Right lobe of liver (tissue), 6 donors: ENCODE measurements at regions not wholly inside any gene's neighbourhood (a gene's known extent, or its start where the extent isn't known, plus 50 kb on each side); places are given as distances from the start of the nearest gene placed in this dataset.
A peak's percentile ranks its signal among the peaks of the same experiment; 100 is the strongest.

Source experiments
- ATAC-seq, 4 donors: fragments of 200-7000 bp; cut with Tn5 transposase; one replicate each; pipeline ENCODE4 v1.9.1; 2020; ENCODE audit warnings: mild to moderate bottlenecking in 4 of 4, moderate library complexity in 4 of 4
- DNase-seq, 3 donors: peaks; one replicate each; pipeline ENCODE4 v3.0.0-alpha.2; 2020
- H3K27ac ChIP-seq, 3 donors: fragments of 200-600 bp; one replicate each; pipeline ENCODE4 v1.8.0; 2022
- H3K27me3 ChIP-seq, 2 donors: fragments of 200-600 bp; one replicate each; pipeline ENCODE4 v1.8.0; 2022
- H3K36me3 ChIP-seq, 4 donors: fragments of 200-600 bp; sonication (generic) in 1 of 4; one replicate each; pipeline versions ENCODE4 v1.5.1 to v1.8.0; 2017 to 2022; ENCODE audit warnings: control low read depth in 1 of 4
- H3K4me1 ChIP-seq, 4 donors: fragments of 200-600 bp; sonication (generic) in 1 of 4; one replicate each; pipeline versions ENCODE4 v1.5.1 to v1.8.0; 2017 to 2022; ENCODE audit warnings: control low read depth in 1 of 4
- H3K4me3 ChIP-seq, 3 donors: fragments of 200-600 bp; one replicate each; pipeline ENCODE4 v1.8.0; 2022
- H3K9me3 ChIP-seq, 4 donors: fragments of 200-600 bp; sonication (generic) in 1 of 4; one replicate each; pipeline versions ENCODE4 v1.5.1 to v1.8.0; 2017 to 2022; ENCODE audit warnings: control low read depth in 1 of 4
- CTCF ChIP-seq, 4 donors: fragments of 200-600 bp in 3 of 4; fragments of 450-650 bp in 1 of 4; IDR thresholded peaks; one replicate each; pipeline versions ENCODE4 v1.5.1 to v1.8.0; 2016 to 2022; ENCODE audit warnings: antibody characterized with exemption in 4 of 4, mild to moderate bottlenecking in 2 of 4
- POLR2A ChIP-seq: fragments of 450-650 bp; IDR thresholded peaks from one replicate; pipeline ENCODE4 v1.6.1; 2017; ENCODE audit warnings: antibody characterized with exemption, mild to moderate bottlenecking
- WGBS: methylation state at CpG from one replicate; pipeline ENCODE4 v1.1.6; 2018; ENCODE audit warnings: low coverage, low lambda C conversion rate; ENCODE audit not compliant: insufficient coverage; ENCODE audit errors: missing lambda C conversion rate; 5-methylcytosine and 5-hydroxymethylcytosine counted together
- intact Hi-C, 2 donors: fragments of 100-400 bp; cut with DNase I; formaldehyde crosslinking; loops; one replicate each; pipeline versions ENCODE4 v1.11.2 to v1.14.1; 2022
- donor health status: DM: no; HTN: yes; CAD: no.
- donor health status: DM: no; HTN: no; CAD: no.
- donor health status: DM: no; HTN: no; CAD: no.
- donor health status: DM: no; HTN: yes; CAD: no.
- donor health status: DM: no; HTN: yes; CAD: no.

GRCh38 chr5:6820851-6821479 lies 107.7 kb downstream of the TENT4A start:
- TF ChIP-seq POLR2A: no peak
- TF ChIP-seq CTCF (IDR thresholded peaks at IDR 0.05): peak; percentile 51 to 65 (median 58)
- Histone ChIP-seq H3K4me3 (no peak overlapping the region), H3K4me1 (no peaks in the 10 kb centered on the region), H3K9me3 (peaks cover 0 to 4% (median 0%) of the 10 kb centered on the region in 4 donors), H3K36me3 (no peaks in the 10 kb centered on the region), H3K27me3 (no peaks in the 10 kb centered on the region), H3K27ac (no peak overlapping the region)
- intact Hi-C loops: no loop called here
- peak; percentile 63 to 77 (median 76) for ATAC-seq
- no peak for DNase-seq
- WGBS: 15% methylated on average over 12 of the region's 12 CpGs

- TF ChIP-seq POLR2A (no peak), CTCF (IDR thresholded peaks at IDR 0.05) (no peak)
- 65% methylated on average over 7 of the region's 8 CpGs for WGBS
- intact Hi-C loops: no loop called here
These were observed 108.8 kb downstream of the TENT4A start for GRCh38 chr5:6822068-6822467.

GRCh38 chr5:6822556-6823343 lies 109.5 kb downstream of the TENT4A start:
- DNase-seq (no peak), ATAC-seq (peak; percentile 28 to 53 (median 36))
- 35% methylated on average over 7 of the region's 27 CpGs for WGBS
- Histone ChIP-seq H3K27me3 (no peaks in the 10 kb centered on the region), H3K4me1 (no peaks in the 10 kb centered on the region), H3K4me3 (no peak overlapping the region), H3K36me3 (no peaks in the 10 kb centered on the region), H3K27ac (no peak overlapping the region), H3K9me3 (peaks cover 0 to 4% (median 0%) of the 10 kb centered on the region in 4 donors)
- intact Hi-C loops: no loop called here
- TF ChIP-seq CTCF (IDR thresholded peaks at IDR 0.05): no peak
- no peak for TF ChIP-seq POLR2A

More at GRCh38 chr5:6822068-6822467, 108.8 kb downstream of the TENT4A start:
- H3K4me1 ChIP-seq: no peaks in the 10 kb centered on the region
- no peaks in the 10 kb centered on the region for H3K36me3 ChIP-seq
- peaks cover 0 to 4% (median 0%) of the 10 kb centered on the region in 4 donors for H3K9me3 ChIP-seq
- no peak overlapping the region for H3K4me3 ChIP-seq
- no peak overlapping the region for H3K27ac ChIP-seq
- DNase-seq (no peak), ATAC-seq (no peak)
- no peaks in the 10 kb centered on the region for H3K27me3 ChIP-seq

GRCh38 chr5:6823996-6824395 lies 110.8 kb downstream of the TENT4A start:
- ATAC-seq (no peak), DNase-seq (no peak)
- H3K4me3 ChIP-seq: no peak overlapping the region
- intact Hi-C loops: no loop called here
- TF ChIP-seq POLR2A: no peak
- TF ChIP-seq CTCF (IDR thresholded peaks at IDR 0.05): no peak
- H3K36me3 ChIP-seq: no peaks in the 10 kb centered on the region
- no peaks in the 10 kb centered on the region for H3K27me3 ChIP-seq
- 57% methylated on average over 10 of the region's 10 CpGs for WGBS
- no peaks in the 10 kb centered on the region for H3K4me1 ChIP-seq
- H3K27ac ChIP-seq: no peak overlapping the region
- peaks cover 0 to 4% (median 0%) of the 10 kb centered on the region in 4 donors for H3K9me3 ChIP-seq
